WTC11 (cell line): ENCODE measurements at regions not wholly inside any gene's neighbourhood (a gene's known extent, or its start where the extent isn't known, plus 50 kb on each side); places are given as distances from the start of the nearest gene placed in this dataset.

Source experiments
- ATAC-seq: fragments of 200-7000 bp; cut with Tn5 transposase; 2 replicates; pipeline ENCODE4 v1.10.0; 2021; ENCODE audit warnings: mild to moderate bottlenecking, moderate library complexity
- CTCF ChIA-PET: fragments of 300-600 bp; sonication (Branson Sonifier 250); formaldehyde crosslinking; loops from one replicate; lab custom pipeline; 2021; ENCODE audit warnings: antibody characterized with exemption; lab: Charles Lee
- POLR2A ChIA-PET: fragments of 350-600 bp; sonication (Branson Sonifier 250); formaldehyde crosslinking; loops from one replicate; lab custom pipeline; 2021; ENCODE audit warnings: antibody characterized with exemption; lab: Charles Lee
- DNase-seq: peaks from one replicate; pipeline ENCODE4 v3.0.0; 2021; ENCODE audit warnings: low spot score
- H3K27ac Mint-ChIP-seq: 2 replicates; pipeline ENCODE4 v1.8.0; 2021; ENCODE audit warnings: mixed read lengths
- H3K27me3 Mint-ChIP-seq: 2 replicates; pipeline ENCODE4 v1.8.0; 2021; ENCODE audit warnings: low read depth, mild to moderate bottlenecking, moderate library complexity, mixed read lengths
- H3K36me3 Mint-ChIP-seq: 2 replicates; pipeline ENCODE4 v1.8.0; 2021; ENCODE audit warnings: mixed read lengths
- H3K4me1 Mint-ChIP-seq: 2 replicates; pipeline ENCODE4 v1.8.0; 2022; ENCODE audit warnings: mixed read lengths
- H3K4me3 Mint-ChIP-seq: 2 replicates; pipeline ENCODE4 v1.8.0; 2021; ENCODE audit warnings: mild to moderate bottlenecking, moderate library complexity, mixed read lengths
- H3K9me3 Mint-ChIP-seq: 2 replicates; pipeline ENCODE4 v1.8.0; 2021; ENCODE audit warnings: mixed read lengths
- ATF2 ChIP-seq: sonication (generic); formaldehyde crosslinking; IDR thresholded peaks from 2 replicates; pipeline ENCODE4 v1.8.1; 2022; ENCODE audit warnings: low read depth, missing genetic modification reagents, borderline replicate concordance
- CBFB ChIP-seq: sonication (generic); formaldehyde crosslinking; IDR thresholded peaks from 2 replicates; pipeline ENCODE4 v1.8.1; 2022; ENCODE audit warnings: mild to moderate bottlenecking, low read depth, missing genetic modification reagents
- CTCF ChIP-seq: fragments of 200-600 bp; IDR thresholded peaks from 2 replicates; pipeline ENCODE4 v1.8.0; 2022; ENCODE audit warnings: antibody characterized with exemption
- FOXJ3 ChIP-seq: sonication (generic); formaldehyde crosslinking; IDR thresholded peaks from 2 replicates; pipeline ENCODE4 v1.9.0; 2021; ENCODE audit warnings: missing genetic modification reagents, mild to moderate bottlenecking, borderline replicate concordance
- FOXP1 ChIP-seq: sonication (generic); formaldehyde crosslinking; IDR thresholded peaks from 2 replicates; pipeline ENCODE4 v1.8.0; 2022; ENCODE audit warnings: missing genetic modification reagents, mild to moderate bottlenecking, moderate library complexity, borderline replicate concordance
- HMGA2 ChIP-seq: fragments of 250-450 bp; sonication (Bioruptor Pico); IDR thresholded peaks from 2 replicates; pipeline ENCODE4 v1.4.0; 2021; ENCODE audit warnings: mild to moderate bottlenecking, moderate library complexity
- IRF2 ChIP-seq: sonication (generic); formaldehyde crosslinking; IDR thresholded peaks from 2 replicates; pipeline ENCODE4 v1.8.0; 2022; ENCODE audit warnings: low read depth, missing genetic modification reagents, borderline replicate concordance
- JUN ChIP-seq: sonication (generic); formaldehyde crosslinking; IDR thresholded peaks from 2 replicates; pipeline ENCODE4 v1.8.0; 2023; ENCODE audit warnings: mild to moderate bottlenecking, missing genetic modification reagents
- MXD4 ChIP-seq: fragments of 250-450 bp; sonication (Bioruptor Pico); IDR thresholded peaks from 2 replicates; pipeline ENCODE4 v1.8.0; 2021; ENCODE audit warnings: mild to moderate bottlenecking, moderate library complexity, borderline replicate concordance
- NFATC4 ChIP-seq: fragments of 250-450 bp; sonication (Bioruptor Pico); IDR thresholded peaks from 2 replicates; pipeline ENCODE4 v1.9.0; 2021; ENCODE audit warnings: mild to moderate bottlenecking
- NR3C1 ChIP-seq: sonication (generic); formaldehyde crosslinking; conservative IDR thresholded peaks from 2 replicates; pipeline ENCODE4 v1.8.1; 2023; ENCODE audit warnings: low read depth, mild to moderate bottlenecking, missing genetic modification reagents
- PRRX2 ChIP-seq: fragments of 250-450 bp; sonication (Bioruptor Pico); IDR thresholded peaks from 2 replicates; pipeline ENCODE4 v1.8.0; 2021; ENCODE audit warnings: mild to moderate bottlenecking
- RELA ChIP-seq: sonication (generic); formaldehyde crosslinking; IDR thresholded peaks from 2 replicates; pipeline ENCODE4 v1.8.1; 2022; ENCODE audit warnings: missing genetic modification reagents, mild to moderate bottlenecking, borderline replicate concordance
- SMAD4 ChIP-seq: sonication (generic); formaldehyde crosslinking; IDR thresholded peaks from 2 replicates; pipeline ENCODE4 v1.8.0; 2022; ENCODE audit warnings: mild to moderate bottlenecking, missing genetic modification reagents
- SP1 ChIP-seq: sonication (generic); formaldehyde crosslinking; conservative IDR thresholded peaks from 2 replicates; pipeline ENCODE4 v1.8.1; 2022; ENCODE audit warnings: missing genetic modification reagents
- TCF7 ChIP-seq: sonication (generic); formaldehyde crosslinking; IDR thresholded peaks from 2 replicates; pipeline ENCODE4 v1.8.0; 2022; ENCODE audit warnings: mild to moderate bottlenecking, low read depth, missing genetic modification reagents, moderate library complexity
- ZNF281 ChIP-seq: sonication (generic); formaldehyde crosslinking; IDR thresholded peaks from 2 replicates; pipeline ENCODE4 v1.8.0; 2023; ENCODE audit warnings: mild to moderate bottlenecking, missing genetic modification reagents
- ZNF396 ChIP-seq: fragments of 250-450 bp; sonication (Bioruptor Pico); IDR thresholded peaks from 2 replicates; pipeline ENCODE4 v1.8.0; 2021; ENCODE audit warnings: mild to moderate bottlenecking, moderate library complexity, borderline replicate concordance
- ZNF512 ChIP-seq: sonication (generic); formaldehyde crosslinking; IDR thresholded peaks from 2 replicates; pipeline ENCODE4 v1.8.1; 2022; ENCODE audit warnings: missing genetic modification reagents, borderline replicate concordance
- TF ChIP-seq, protein P1 (sequence below): fragments of 250-450 bp; sonication (Bioruptor Pico); conservative IDR thresholded peaks from 2 replicates; pipeline ENCODE4 v1.9.0; 2021; ENCODE audit warnings: mild to moderate bottlenecking
- TF ChIP-seq, protein P2 (sequence below): sonication (generic); formaldehyde crosslinking; IDR thresholded peaks from 2 replicates; pipeline ENCODE4 v1.8.1; 2023; ENCODE audit warnings: mild to moderate bottlenecking, missing genetic modification reagents, moderate library complexity

DNA sequence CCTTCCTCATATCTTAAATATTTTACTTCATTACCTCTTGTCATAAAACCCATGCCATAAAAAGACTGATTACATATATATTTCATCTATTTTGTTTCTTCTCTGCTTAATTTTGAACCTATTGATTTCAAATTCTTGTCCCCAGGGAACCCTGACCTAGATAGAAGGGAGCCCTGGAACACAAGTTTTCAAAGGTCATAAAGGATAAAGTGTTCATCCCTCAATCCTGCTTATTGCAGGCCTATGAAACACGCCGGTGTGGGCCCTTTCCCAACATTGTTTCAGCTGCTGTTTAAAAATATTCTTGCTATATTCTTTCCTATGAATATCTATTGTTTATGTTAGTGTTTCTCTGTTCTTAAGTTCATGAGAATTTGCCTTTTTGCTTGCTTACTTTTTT, 1389.5 kb upstream of the GBE1 start (continued):
- TF ChIP-seq NR3C1 (CRISPR knock-in tag) (no peak), SMAD4 (CRISPR knock-in tag) (no peak), ZNF512 (CRISPR knock-in tag) (no peak), CBFB (no peak), HMGA2 (CRISPR knock-in tag) (no peak), ATF2 (CRISPR knock-in tag) (no peak), IRF2 (no peak), ZNF281 (CRISPR knock-in tag) (no peak)
- TF ChIP-seq, protein P1, sequence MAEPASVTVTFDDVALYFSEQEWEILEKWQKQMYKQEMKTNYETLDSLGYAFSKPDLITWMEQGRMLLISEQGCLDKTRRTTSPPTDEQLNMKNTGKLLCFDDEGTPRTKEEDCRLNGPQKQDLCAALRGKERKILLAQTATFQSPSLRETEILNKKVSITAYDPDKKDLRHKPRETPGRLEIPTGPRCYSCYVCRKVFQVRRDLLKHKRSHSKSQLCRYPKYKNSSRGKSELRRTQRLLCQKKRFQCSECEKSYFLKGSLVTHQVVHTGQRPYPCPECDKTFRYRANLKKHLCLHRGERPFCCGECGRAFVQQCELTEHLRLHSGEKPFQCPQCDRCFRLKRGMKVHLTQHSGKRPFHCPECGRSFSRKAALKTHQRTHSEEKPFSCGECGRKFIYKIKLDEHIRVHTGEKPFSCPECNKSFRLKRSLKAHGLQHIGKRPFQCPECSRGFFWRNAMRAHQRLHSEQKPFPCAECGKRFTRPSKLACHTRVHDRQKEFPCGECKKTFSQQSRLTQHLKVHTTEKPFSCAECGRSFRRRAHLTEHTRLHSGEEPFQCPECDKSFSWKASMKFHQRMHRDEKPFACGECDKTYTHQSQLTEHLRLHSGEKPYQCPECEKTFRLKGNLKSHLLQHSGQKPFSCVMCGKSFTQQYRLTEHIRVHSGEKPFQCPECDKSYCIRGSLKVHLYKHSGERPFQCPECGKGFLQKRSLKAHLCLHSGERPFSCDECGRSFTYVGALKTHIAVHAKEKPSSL (CRISPR knock-in tag), result no peak
- TF ChIP-seq, protein P2, sequence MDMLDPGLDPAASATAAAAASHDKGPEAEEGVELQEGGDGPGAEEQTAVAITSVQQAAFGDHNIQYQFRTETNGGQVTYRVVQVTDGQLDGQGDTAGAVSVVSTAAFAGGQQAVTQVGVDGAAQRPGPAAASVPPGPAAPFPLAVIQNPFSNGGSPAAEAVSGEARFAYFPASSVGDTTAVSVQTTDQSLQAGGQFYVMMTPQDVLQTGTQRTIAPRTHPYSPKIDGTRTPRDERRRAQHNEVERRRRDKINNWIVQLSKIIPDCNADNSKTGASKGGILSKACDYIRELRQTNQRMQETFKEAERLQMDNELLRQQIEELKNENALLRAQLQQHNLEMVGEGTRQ, result no peak
- TF ChIP-seq, all 79 proteins: peak for 0

DNA sequence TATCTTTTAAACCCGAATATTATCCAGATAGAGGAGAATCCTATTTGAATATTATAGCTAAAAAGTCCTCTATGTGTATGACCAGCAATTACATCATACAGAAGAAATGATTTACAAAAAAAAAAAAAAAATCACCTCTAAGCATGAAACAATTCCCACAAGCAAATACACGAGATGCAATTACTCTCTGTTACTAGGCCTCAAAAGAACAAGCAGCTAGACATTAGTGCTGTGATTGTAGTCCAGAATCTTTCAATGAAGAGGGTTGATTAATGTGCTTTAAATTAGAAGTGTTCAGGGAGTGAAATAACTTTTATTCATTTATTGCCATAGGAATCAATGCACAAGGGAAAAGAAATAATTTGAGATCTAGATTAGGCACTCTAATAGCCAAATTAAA, 1379.5 kb upstream of the GBE1 start:
- no peak for ATAC-seq
- H3K4me3 Mint-ChIP-seq, result no peak overlapping the region
- H3K36me3 Mint-ChIP-seq, result no peaks in the 10 kb centered on the region
- H3K4me1 Mint-ChIP-seq, result no peaks in the 10 kb centered on the region
- no peak overlapping the region for H3K27ac Mint-ChIP-seq
- ChIA-PET CTCF (no interaction called here), POLR2A (no interaction called here)
- peaks cover 6% of the 10 kb centered on the region; the same call in 1 of the 2 replicates for H3K9me3 Mint-ChIP-seq
- H3K27me3 Mint-ChIP-seq, result no peaks in the 10 kb centered on the region
- DNase-seq, result no peak
- TF ChIP-seq SP1 (CRISPR knock-in tag) (no peak), CTCF (no peak), ZNF396 (CRISPR knock-in tag) (no peak), NFATC4 (no peak), PRRX2 (CRISPR knock-in tag) (no peak), FOXP1 (no peak), JUN (no peak), ZNF512 (CRISPR knock-in tag) (no peak), TCF7 (CRISPR knock-in tag) (no peak), RELA (CRISPR knock-in tag) (no peak), FOXJ3 (no peak), MXD4 (CRISPR knock-in tag) (no peak)
